ENCODE measurements at regions not wholly inside any gene's neighbourhood (a gene's known extent, or its start where the extent isn't known, plus 50 kb on each side); places are given as distances from the start of the nearest gene placed in this dataset.

GRCh38 chr17:45709728-45710288, 74.3 kb upstream of the CRHR1 start:
- Histone ChIP-seq H3K4me1 (no peaks in the 10 kb centered on the region), H3K4me3 (no peak overlapping the region), H3K9me3 (no peaks in the 10 kb centered on the region), H3K27ac (no peak overlapping the region), H3K27me3 (no peaks in the 10 kb centered on the region), H3K36me3 (no peaks in the 10 kb centered on the region)
- no peak for DNase-seq (ENCODE audit: extremely low spot score in 2 of 2)
- TF ChIP-seq CTCF (IDR thresholded peaks at IDR 0.05): no peak
- no peak for TF ChIP-seq POLR2AphosphoS5 (IDR thresholded peaks at IDR 0.05; ENCODE audit: insufficient read depth in 1 of 2, low read depth in 1 of 2)
- TF ChIP-seq POLR2A (IDR thresholded peaks at IDR 0.05): no peak
- intact Hi-C loops (cut with DNase I): no loop called here

- Histone ChIP-seq H3K36me3 (no peaks in the 10 kb centered on the region), H3K9me3 (no peaks in the 10 kb centered on the region), H3K4me3 (no peak overlapping the region), H3K4me1 (peaks cover 14% of the 10 kb centered on the region), H3K27ac (no peak overlapping the region), H3K27me3 (no peaks in the 10 kb centered on the region)
- no peak for DNase-seq (ENCODE audit: extremely low spot score in 2 of 2)
- intact Hi-C loops (cut with DNase I): no loop called here
- no peak for TF ChIP-seq CTCF (IDR thresholded peaks at IDR 0.05)
Measured at GRCh38 chr17:45715787-45716186, 68.3 kb upstream of the CRHR1 start.

- peaks cover 14% of the 10 kb centered on the region for H3K4me1 ChIP-seq
- H3K27ac ChIP-seq: no peak overlapping the region
- TF ChIP-seq POLR2AphosphoS5 (IDR thresholded peaks at IDR 0.05; ENCODE audit: insufficient read depth in 1 of 2, low read depth in 1 of 2) (no peak), POLR2A (IDR thresholded peaks at IDR 0.05) (no peak), CTCF (IDR thresholded peaks at IDR 0.05) (no peak)
- H3K36me3 ChIP-seq: no peaks in the 10 kb centered on the region
- no peaks in the 10 kb centered on the region for H3K9me3 ChIP-seq
- DNase-seq (ENCODE audit: extremely low spot score in 2 of 2): no peak
- intact Hi-C loops (cut with DNase I): no loop called here
- no peaks in the 10 kb centered on the region for H3K27me3 ChIP-seq
- H3K4me3 ChIP-seq: no peak overlapping the region
Measured at GRCh38 chr17:45718791-45719190, 65.3 kb upstream of the CRHR1 start.

GRCh38 chr17:45719335-45720071, 64.6 kb upstream of the CRHR1 start:
- TF ChIP-seq CTCF (IDR thresholded peaks at IDR 0.05) (peak in 1 of 3 experiments; percentile 33), POLR2AphosphoS5 (IDR thresholded peaks at IDR 0.05; ENCODE audit: insufficient read depth in 1 of 2, low read depth in 1 of 2) (no peak)
- Histone ChIP-seq H3K4me3 (no peak overlapping the region), H3K9me3 (no peaks in the 10 kb centered on the region), H3K27ac (no peak overlapping the region), H3K27me3 (no peaks in the 10 kb centered on the region), H3K4me1 (peaks cover 14% of the 10 kb centered on the region), H3K36me3 (no peaks in the 10 kb centered on the region)
- no peak for DNase-seq (ENCODE audit: extremely low spot score in 2 of 2)
- intact Hi-C loops (cut with DNase I): no loop called here

- TF ChIP-seq CTCF (IDR thresholded peaks at IDR 0.05) (no peak), POLR2A (IDR thresholded peaks at IDR 0.05) (no peak), POLR2AphosphoS5 (IDR thresholded peaks at IDR 0.05; ENCODE audit: insufficient read depth in 1 of 2, low read depth in 1 of 2) (no peak)
- H3K4me1 ChIP-seq: peaks cover 14% of the 10 kb centered on the region
- H3K27me3 ChIP-seq: no peaks in the 10 kb centered on the region
- no peak overlapping the region for H3K4me3 ChIP-seq
- no peak for DNase-seq (ENCODE audit: extremely low spot score in 2 of 2)
- H3K27ac ChIP-seq: no peak overlapping the region
- intact Hi-C loops (cut with DNase I): no loop called here
- no peaks in the 10 kb centered on the region for H3K9me3 ChIP-seq
- H3K36me3 ChIP-seq: no peaks in the 10 kb centered on the region
Measured at GRCh38 chr17:45720386-45720785, 63.7 kb upstream of the CRHR1 start.

All from vagina (tissue), 2 donors.